ENCODE measurements at regions not wholly inside any gene's neighbourhood (a gene's known extent, or its start where the extent isn't known, plus 50 kb on each side); places are given as distances from the start of the nearest gene placed in this dataset.

DNA sequence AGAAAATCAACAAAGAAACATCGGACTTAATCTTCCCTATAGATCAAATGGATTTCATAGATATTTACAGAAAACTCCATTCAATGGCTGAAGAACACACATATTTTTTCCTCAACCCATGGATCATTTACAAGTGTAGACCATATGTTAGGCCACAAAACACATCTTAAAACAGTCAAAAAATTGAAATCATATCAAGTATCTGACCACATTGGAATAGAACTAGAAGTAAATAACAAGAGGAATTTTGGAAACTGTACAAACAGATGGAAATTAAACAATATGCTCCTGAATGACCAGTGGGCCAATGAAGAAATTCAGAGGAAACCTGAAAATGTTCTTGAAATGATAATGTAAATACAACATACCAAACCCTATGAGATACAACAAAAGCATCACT lies 323.1 kb upstream of the GPR149 start:
- no peak for DNase-seq

DNA sequence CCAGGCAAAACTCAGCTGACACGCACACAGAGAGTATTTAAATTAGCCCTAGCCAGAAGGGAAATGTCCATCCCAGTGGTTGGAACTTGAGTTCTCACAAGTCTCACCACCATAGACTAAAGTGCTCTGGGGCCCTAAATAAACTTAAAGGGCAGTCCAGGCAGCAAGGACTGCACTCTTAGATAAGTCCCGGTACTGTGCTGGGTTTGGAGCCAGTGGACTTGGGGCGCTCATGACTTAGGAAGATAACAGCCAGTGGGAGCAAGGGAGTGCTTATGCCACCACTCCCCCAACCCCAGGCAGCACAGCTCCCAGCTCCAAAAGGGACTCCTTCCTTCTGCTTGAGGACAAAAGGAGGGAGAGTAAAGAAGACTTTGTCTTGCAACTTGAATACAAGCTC lies 319.5 kb upstream of the GPR149 start:
- no peak for DNase-seq

DNA sequence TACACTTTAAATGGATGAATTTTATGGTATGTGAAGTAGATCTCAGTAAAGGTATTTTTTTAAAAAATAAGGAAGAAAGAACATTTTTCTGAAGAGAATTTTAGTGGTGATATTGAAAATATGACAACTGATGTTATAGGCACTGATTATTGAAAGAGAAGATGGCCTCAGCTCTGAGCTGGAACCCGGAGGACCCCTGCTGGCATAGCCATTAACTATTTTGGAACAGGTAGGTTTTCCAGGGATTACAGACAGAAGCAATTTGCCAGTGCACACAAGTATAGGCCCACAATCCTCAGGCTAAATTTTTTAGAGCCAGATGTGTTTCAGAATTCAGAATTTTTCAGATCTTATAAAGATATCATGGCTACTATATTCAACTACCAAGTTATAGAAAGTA lies 315.9 kb upstream of the GPR149 start:
- DNase-seq, result no peak

DNA sequence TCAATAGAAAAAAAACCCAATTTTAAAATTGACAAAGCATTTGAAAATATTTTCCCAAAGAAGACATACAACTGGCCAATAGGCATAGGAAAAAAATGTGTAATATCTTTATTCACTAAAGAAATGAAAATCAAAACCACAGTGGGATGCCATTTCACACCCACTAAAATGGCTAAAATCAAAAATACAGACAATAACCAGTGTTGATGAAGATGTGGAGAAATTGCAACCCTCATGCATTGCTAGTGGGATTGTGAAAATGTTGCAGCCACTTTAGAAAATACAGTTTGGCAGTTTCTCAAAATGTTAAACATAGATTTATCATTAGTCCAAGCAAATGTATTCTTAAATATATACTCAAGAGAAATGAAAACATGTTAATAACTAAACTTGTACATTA lies 315.1 kb upstream of the GPR149 start:
- no peak for DNase-seq

DNA sequence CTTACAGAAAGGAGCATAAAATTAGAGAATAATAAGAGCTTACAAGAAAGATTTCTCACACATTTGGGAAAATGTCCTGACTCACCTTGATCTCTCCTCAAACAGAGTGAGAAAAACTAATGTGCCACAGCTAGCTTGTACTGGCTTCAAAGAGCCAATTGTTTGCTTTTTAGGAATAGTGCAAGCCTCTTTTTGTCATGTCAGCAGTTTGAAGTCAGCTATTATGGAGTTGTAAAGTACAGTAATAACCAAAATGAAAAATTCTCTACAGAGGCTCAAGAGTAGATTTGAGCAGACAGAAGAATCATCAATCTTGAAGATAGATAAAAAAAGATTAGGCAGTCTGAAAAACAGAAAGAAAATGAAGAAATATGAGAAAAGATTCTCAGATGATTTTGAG lies 313.4 kb upstream of the GPR149 start:
- no peak for DNase-seq

DNA sequence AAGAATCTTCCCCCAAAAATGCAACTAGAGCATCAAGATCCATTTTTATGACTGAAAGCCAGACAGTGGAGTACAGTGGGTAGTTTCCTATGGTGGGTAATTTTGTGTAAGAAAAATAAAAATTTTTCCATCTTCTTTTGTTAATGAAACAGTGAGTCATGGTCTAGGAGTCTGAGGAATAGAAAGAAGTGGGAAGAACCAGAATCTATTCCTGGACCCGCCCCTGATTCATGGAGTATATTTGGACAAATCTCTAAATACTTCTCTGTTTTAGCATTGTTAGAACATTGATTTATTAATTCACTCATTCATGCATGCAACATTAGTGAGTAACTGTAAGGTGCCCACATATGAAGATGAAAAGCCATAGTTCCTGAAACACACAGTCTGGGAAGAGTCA lies 304.5 kb upstream of the GPR149 start:
- no peak for DNase-seq

DNA sequence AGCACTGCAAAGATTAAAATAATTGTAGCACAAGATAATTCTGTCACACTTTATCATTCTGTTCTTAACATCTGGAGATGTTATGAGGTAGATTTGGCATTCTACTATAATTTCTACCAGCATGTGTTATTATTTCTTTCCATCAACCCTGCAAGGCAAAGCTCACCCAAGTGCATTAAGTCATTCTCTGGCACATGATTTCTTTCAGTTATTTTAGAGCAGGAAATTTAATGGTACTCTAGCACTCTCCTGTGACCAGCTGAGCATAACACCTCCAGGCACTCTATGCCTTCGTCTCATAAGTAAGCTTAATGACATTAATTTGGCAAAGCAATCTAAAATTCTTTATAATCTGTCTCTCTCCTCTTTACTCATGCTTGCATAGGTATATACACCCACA lies 300.2 kb upstream of the GPR149 start:
- DNase-seq, result no peak

DNA sequence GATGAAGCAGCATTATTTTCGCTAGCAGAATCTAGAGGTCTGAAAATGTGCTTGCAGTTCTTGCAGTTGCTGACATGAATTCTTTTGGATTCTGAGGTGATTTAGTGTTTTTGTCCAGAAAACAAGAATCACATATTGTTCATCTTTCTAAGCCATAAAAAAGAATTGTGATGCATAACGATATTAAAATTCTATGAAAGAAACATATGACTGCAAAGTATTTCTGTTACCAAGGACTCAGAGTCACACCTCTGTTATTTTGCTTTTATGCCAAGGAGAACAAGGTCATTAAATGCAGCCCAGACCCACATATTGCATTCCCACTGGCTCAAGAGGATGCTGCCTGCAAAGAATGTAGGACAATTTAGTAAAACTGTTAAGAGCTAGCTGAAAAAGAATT lies 299.8 kb upstream of the GPR149 start:
- no peak for DNase-seq

DNA sequence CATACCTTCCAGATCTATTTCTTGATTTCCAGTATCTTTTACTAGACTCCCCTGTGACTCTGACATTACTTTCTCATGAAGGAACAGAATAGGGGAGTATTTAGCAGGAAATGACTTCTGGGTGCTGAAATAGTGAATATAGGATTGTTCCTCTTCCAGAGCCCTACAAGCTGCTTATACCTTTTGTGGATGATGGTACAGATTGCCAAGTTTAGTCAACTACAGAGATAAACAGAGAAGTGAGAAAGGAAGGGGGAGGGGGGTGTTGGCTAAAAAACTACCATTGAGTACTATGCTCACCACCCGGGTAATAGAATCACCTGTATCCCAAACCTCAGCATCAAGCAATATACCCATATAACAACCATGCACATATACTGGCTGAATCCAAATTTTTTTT lies 298.3 kb upstream of the GPR149 start:
- DNase-seq, result no peak

DNA sequence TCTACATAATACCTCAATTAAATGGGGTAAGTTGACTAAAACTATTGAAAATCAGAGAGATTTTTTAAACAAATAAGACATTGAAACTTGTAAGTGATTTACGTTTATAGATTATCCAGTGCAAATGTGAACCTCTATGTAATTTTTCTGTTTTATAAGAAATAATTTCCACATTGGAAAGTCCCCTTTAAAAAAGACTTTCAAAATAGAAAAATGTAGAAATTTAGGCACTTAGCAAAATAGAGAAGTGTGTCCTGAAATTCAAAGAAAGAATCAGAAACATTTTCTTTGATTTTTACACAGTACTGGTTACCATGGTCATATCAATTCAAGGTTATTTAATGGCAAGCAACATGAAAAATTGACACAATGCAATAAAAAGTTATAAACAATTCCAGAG lies 290.9 kb upstream of the GPR149 start:
- DNase-seq, result no peak

DNA sequence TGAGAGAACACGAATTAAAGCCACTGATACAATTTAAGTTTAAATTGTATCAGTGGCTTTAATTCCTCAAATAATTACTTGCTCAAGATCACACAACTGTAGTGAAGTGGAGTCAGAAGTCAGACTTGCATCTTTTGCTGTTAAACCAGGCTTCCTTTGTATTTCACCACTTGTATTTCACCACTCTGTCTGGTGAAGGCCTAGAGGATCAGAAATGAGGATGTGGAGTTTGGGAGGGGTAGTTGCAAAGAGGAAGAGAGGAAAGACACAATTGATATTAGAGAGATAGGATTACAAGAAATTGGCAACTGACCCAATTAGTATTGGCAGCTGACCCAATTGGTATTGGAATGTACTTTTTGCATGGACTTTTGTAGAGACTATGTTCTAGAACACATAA lies 288.1 kb upstream of the GPR149 start:
- DNase-seq, result peak; percentile 2

DNA sequence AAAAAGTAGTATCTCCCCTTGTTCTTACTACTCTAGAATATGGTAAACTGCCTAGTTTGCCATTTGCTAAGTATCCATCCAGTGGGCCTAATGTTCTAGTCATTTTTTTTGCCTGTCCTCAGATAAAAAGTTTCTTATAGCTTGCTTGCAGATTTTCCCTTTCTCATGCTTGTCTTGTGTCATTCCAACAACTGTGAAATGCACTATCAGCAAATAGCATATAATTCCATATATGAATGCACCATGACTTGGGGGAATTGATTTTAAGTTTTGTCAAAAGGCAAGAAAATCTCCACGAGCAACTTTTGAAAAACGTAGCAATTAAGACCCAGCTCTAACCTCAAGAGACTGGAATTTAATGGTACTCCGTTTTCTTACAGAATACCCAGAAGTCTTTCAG lies 286.2 kb upstream of the GPR149 start:
- DNase-seq, result no peak

DNA sequence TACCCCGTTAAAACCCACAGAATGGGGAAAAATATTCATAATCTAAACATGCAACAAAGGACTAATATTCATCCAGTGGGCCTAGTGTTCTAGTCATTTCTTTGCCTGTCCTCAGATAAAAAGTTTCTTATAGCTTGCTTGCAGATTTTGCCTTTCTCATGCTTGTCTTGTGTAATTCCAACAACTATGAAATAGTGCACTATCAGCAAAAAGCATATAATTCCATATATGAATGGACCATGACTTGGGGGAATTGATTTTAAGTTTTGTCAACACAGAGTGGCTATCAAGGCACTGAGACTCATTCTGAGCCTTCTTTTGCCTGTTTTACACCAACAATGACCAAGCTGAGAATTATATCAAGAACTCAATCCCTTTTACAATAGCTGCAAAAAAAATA lies 278.6 kb upstream of the GPR149 start:
- no peak for DNase-seq

DNA sequence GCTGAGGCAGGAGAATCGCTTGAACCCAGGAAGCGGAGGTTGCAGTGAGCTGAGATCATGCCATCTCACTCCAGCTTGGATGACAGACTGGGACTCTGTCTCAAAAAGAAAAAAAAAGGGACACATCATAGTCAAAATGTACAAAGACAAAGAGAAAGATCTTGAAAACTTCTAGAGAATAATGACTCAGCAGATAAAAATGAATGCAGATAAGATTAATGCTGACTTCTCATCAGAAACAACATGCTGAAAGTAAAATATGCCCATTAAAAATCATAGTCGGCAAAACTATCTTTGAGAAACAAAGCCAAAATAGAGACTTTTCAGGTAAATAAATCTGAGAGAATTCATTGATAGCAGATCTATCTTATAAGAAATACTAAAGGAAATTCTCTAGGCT lies 271.1 kb upstream of the GPR149 start:
- no peak for DNase-seq

DNA sequence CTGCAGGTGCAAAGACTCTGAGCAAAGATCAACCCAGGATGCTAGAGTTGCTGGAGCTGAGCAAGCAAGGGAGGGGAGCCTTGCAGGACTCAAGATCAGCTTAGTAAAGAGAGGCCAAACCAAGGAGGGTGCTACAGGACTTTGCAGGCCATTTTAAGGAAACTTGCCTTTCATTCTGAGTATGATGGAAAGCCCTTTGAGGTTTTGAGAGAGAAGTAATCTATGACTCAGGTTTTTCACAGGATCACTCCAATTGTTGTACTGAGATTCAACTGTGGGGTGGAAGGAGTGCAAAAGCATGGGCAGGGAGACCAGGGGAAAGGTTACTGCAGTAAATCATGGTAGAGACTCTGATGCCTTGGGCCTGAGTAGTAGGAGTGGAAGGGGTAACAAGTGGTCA lies 260.4 kb upstream of the GPR149 start:
- DNase-seq, result no peak

DNA sequence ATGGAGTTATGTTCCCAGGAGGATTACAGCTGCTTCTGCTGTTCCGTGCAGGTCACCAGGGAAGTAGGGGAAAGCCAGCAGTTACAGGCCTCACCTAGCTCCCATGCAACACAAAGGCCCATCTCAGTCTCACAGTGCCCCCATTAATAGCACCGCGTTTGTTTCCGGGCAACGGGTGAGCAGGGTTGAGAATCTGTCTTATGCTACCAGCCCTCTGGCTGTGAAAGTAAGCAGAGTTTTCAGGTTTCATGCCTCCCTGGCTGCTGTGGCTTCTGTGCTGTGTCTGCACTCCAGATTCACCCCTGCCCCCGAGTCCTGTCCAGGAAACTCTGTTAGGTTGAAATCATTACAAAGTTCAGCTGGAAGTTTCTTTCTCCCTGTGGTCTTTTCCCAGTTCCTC lies 254.4 kb upstream of the GPR149 start:
- DNase-seq, result no peak

DNA sequence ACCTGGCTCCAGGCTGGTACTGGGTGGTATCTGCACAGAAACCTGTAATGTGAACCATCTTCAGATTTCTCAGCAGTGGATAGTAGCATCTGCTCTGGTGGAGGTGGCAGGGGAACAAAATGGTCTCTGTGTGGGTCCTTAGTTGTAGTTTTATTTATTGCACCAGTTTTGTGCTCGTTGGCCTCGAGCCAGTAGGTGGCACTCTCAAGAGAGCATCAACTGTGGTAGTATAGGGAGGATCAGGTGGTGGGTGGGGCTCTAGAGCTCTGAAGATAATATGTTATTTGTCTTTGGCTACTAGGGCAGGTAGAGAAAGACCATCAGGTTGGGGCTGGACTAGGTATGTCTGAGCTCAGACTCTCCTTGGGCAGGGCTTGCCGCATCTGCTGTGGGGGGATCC lies 254.0 kb upstream of the GPR149 start:
- DNase-seq, result no peak

DNA sequence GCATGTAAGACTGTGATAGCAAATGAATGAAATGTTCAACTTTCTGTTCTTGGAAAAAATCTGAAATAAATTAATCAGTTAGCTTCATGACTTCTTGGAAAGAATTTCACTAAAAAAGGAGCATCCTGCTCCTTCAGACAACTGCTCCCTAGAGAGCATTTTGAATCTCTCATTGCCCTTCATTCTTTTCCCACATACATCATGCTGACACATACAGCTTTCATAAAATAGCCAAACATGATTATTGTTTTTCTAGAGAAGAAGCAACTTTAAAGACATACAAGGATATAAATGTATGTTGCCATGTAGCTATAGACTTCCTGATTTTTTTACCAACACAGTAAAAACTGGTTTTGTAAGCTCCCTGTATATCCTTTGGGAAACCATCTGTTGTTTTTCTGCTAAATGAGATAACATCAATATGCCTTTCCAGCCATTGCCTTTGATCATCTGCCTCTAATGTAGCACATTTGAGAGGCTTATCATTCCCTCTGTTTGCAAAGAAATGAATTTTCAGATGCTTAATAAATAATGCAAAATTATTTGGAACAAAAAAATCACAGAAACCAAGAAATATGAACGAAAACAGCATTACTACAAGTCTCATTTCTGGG lies 248.2 kb upstream of the GPR149 start:
- DNase-seq, result no peak

DNA sequence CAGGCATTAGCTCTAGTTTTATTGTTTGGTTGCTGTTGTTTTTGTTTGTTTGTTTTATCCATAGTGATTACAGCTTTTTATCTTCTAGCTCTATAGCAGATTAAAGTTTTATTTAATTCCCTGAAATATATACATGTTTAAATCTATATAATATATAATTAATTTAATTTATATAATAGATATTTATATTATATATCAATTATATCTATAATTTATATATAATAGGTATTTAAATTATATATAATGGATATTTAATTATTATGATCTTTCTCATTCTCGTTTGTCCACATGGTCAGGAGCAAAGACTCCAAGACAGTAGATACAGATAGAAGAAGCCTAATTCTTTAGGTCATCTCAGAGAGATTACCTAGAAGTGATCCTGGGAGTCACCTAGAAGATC lies 238.8 kb upstream of the GPR149 start:
- DNase-seq, result no peak

DNA sequence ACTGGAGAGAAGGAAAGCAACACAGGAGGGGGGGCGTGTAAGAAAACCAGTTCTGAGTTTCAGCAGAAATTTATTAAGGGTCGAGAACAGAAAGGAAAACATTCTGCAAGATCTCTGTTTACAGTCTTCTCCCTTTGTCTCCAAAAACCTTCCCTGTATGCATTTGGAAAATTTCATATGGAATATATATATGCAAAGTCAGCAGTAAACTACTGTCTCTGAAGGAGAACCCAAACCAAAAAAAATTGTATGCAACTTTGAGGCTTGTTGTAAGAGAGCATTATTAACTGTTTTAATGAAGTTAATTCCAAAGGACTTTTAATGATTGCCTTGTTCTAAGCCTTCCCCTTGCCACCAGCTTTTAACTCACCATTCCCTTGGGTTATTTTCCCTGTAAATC lies 238.2 kb upstream of the GPR149 start:
- no peak for DNase-seq

DNA sequence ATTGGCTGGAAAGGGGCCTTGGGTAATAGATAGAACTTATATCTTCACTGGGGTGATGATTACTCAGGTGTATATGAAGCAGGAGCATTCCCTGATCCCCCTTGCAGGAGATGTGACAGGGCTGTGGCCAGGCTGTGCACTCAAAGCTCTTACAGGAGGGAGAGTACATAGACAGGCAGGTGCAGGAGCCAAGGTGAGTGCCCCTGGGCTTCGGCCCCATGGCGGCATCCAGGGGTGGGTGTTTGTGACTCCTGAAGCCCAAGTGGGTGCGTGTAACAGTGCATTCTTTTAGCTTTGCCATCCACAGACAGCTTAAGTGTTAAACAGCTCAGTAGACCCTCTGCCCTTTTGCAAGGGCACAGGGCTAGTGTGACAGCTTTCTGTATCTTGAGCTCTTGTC lies 236.6 kb upstream of the GPR149 start:
- no peak for DNase-seq

DNA sequence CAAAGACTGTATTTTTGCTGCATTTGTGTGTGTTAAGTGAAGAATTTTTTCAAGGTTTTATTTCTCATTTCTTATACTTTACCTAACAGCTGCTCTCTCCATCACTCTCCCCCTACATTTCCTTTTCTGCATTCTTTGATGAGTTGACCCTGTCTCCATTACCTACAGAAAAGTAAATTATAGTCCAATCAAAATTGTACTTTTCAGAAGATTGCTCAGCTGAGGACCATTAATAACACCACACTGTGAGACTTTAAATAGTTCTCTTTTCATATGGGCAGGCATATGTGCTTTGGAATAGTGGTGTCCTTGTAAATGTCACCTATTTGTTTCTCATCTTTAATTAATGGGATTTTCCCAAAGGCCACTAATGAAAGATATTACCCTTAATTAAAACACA lies 234.7 kb upstream of the GPR149 start:
- no peak for DNase-seq

DNA sequence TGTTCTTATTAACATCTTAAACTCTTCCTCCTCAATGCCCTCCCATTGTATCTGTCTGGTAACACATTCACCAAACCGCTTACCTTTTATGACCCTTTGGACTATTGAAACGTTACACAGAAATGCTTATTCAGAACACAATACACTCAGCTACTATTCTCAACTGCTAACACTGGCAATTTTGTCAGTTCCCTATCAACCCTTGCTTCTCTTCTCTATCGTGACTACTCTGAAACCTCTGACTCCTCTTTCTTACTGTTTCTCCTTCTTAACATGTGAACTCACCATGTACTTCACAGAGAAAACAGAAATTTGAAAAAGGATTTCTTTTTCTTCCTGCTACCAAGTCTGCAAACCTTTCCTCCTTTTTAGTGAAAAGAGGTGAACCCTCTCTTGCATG lies 232.9 kb upstream of the GPR149 start:
- no peak for DNase-seq

DNA sequence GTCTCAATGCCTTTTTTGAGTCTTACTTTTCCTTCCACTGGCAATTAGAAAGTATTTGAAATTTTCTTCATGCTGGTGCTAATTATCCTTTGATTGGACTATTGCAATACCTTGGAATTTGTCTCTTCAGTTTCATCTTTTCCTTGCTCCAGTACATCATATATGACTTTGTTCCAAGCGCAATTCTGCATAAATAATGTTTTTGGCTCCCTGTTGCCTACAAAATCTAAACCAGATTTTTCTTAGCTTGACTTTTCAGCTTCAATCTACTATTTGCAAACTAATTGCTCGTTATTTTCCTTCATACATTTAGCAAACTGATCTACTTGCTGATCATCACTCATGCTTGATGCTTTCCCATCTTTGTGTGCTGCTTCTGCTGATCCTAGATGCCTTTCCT lies 230.8 kb upstream of the GPR149 start:
- no peak for DNase-seq

DNA sequence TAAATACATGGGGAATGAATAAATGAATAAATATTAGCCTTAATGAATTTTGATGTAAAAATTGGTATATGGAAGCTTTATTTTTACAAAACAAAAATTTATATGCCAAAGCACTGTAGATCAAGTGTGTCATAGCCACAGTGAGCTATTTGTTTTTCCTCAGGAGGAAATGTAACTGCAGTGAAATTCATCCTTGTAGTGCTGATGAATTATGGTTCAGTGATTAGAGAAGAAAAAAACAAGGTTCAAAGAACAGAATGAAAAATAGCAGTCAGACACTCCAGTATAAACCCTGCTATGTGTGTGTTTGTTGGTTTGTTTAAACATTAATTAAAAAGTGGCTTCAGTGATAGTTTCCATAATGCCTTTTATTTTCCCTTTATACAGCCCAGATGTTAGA lies 228.0 kb upstream of the GPR149 start:
- no peak for DNase-seq

DNA sequence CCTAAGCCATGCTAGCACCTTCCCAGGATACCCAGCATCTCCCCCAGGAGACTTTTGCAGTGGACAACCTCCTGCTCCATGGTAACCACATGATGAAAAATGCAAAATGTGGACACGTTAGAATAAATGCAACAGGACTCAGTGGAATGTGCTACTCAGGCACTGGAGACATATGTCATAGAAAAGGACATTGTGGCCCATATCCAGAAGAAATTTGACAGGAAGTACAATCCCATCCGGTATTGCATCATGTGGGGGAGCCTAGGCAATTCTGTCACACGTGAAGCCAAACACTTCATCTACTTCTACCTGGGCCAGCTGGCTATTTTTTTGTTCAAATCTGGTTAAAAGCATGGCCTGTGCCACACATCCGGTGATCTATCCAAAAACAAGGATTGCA lies 227.2 kb upstream of the GPR149 start:
- DNase-seq, result no peak
